H9 (cell line): ENCODE measurements at regions not wholly inside any gene's neighbourhood (a gene's known extent, or its start where the extent isn't known, plus 50 kb on each side); places are given as distances from the start of the nearest gene placed in this dataset.

ENCODE experiments used
- DNase-seq: peaks from one replicate; pipeline ENCODE4 v3.0.0-alpha.2; 2017
- H2AFZ ChIP-seq: one replicate; pipeline ENCODE4 v1.6.1; 2013; ENCODE audit warnings: mild to moderate bottlenecking, low read length, control low read depth, moderate library complexity
- H2AK5ac ChIP-seq: 2 replicates; pipeline ENCODE4 v1.6.1; 2013; ENCODE audit warnings: low read length, control low read depth, mixed read lengths; ENCODE audit not compliant: insufficient read length
- H2BK120ac ChIP-seq: one replicate; pipeline ENCODE4 v1.6.1; 2013; ENCODE audit warnings: low read depth, mild to moderate bottlenecking, low read length, control low read depth, inconsistent platforms; ENCODE audit not compliant: poor library complexity, severe bottlenecking
- H2BK12ac ChIP-seq: 2 replicates; pipeline ENCODE4 v1.6.1; 2013; ENCODE audit warnings: low read length, control low read depth, mixed read lengths, low read depth; ENCODE audit not compliant: insufficient read length
- H2BK15ac ChIP-seq: 2 replicates; pipeline ENCODE4 v1.6.1; 2013; ENCODE audit warnings: low read depth, low read length, control low read depth
- H2BK20ac ChIP-seq: one replicate; pipeline ENCODE4 v1.6.1; 2013; ENCODE audit warnings: low read depth, mild to moderate bottlenecking, low read length, control low read depth, inconsistent platforms; ENCODE audit not compliant: poor library complexity, severe bottlenecking
- H2BK5ac ChIP-seq: 2 replicates; pipeline ENCODE4 v1.6.1; 2013; ENCODE audit warnings: low read length, control low read depth, mixed read lengths; ENCODE audit not compliant: insufficient read length
- H3K14ac ChIP-seq: 2 replicates; pipeline ENCODE4 v1.6.1; 2013; ENCODE audit warnings: low read length, control low read depth; ENCODE audit not compliant: insufficient read depth
- H3K18ac ChIP-seq: 2 replicates; pipeline ENCODE4 v1.6.1; 2013; ENCODE audit warnings: low read depth, mild to moderate bottlenecking, mixed read lengths, low read length, control low read depth; ENCODE audit not compliant: insufficient read length
- H3K23ac ChIP-seq: 2 replicates; pipeline ENCODE4 v1.6.1; 2013; ENCODE audit warnings: low read length, control low read depth, mixed read lengths, low read depth; ENCODE audit not compliant: insufficient read length
- H3K23me2 ChIP-seq: 2 replicates; pipeline ENCODE4 v1.6.1; 2013; ENCODE audit warnings: low read depth, mild to moderate bottlenecking, mixed read lengths, low read length, control low read depth; ENCODE audit not compliant: insufficient read length, poor library complexity, severe bottlenecking
- H3K27ac ChIP-seq: 2 replicates; pipeline ENCODE4 v1.5.1; 2013; ENCODE audit warnings: low read length, control low read depth, mixed read lengths, low read depth; ENCODE audit not compliant: insufficient read length
- H3K27me3 ChIP-seq: 2 replicates; pipeline ENCODE4 v1.6.1; 2013; ENCODE audit warnings: low read length, control low read depth, inconsistent platforms; ENCODE audit not compliant: insufficient read depth
- H3K4ac ChIP-seq: 2 replicates; pipeline ENCODE4 v1.6.1; 2013; ENCODE audit warnings: low read depth, mild to moderate bottlenecking, control low read depth, inconsistent platforms, low read length, moderate library complexity
- H3K4me1 ChIP-seq: 2 replicates; pipeline ENCODE4 v1.6.1; 2013; ENCODE audit warnings: low read length, control low read depth, inconsistent platforms; ENCODE audit not compliant: insufficient read depth
- H3K4me2 ChIP-seq: 2 replicates; pipeline ENCODE4 v1.6.1; 2013; ENCODE audit warnings: low read length, control low read depth, mixed read lengths; ENCODE audit not compliant: insufficient read length, insufficient read depth
- H3K56ac ChIP-seq: 2 replicates; pipeline ENCODE4 v1.6.1; 2013; ENCODE audit warnings: low read depth, mild to moderate bottlenecking, mixed read lengths, low read length, control low read depth; ENCODE audit not compliant: insufficient read length
- H3K79me1 ChIP-seq: 2 replicates; pipeline ENCODE4 v1.6.1; 2013; ENCODE audit warnings: low read depth, mild to moderate bottlenecking, moderate library complexity, low read length, control low read depth, inconsistent platforms; ENCODE audit not compliant: insufficient read depth, poor library complexity, severe bottlenecking
- H3K79me2 ChIP-seq: 2 replicates; pipeline ENCODE4 v1.6.1; 2013; ENCODE audit warnings: low read length, control low read depth, inconsistent platforms; ENCODE audit not compliant: insufficient read depth
- H3K9ac ChIP-seq: 2 replicates; pipeline ENCODE4 v1.6.1; 2013; ENCODE audit warnings: low read length, control low read depth, mixed read lengths; ENCODE audit not compliant: insufficient read length; ENCODE audit errors: extremely low read depth
- H3K9me3 ChIP-seq: one replicate; pipeline ENCODE4 v1.6.1; 2013; ENCODE audit warnings: low read depth, low read length, inconsistent platforms; ENCODE audit not compliant: control insufficient read depth
- H3T11ph ChIP-seq: one replicate; pipeline ENCODE4 v1.6.1; 2013; ENCODE audit warnings: mild to moderate bottlenecking, low read length, control low read depth, inconsistent platforms
- H4K20me1 ChIP-seq: one replicate; pipeline ENCODE4 v1.6.1; 2013; ENCODE audit not compliant: control insufficient read depth, insufficient read length, insufficient read depth
- H4K5ac ChIP-seq: 2 replicates; pipeline ENCODE4 v1.6.1; 2013; ENCODE audit warnings: low read depth, mild to moderate bottlenecking, mixed read lengths, low read length, control low read depth; ENCODE audit not compliant: insufficient read length
- H4K8ac ChIP-seq: replicated peaks from 2 replicates; pipeline ENCODE4 v1.6.1; 2013; ENCODE audit warnings: low read length, control low read depth, mixed read lengths, low read depth; ENCODE audit not compliant: insufficient read length
- H4K91ac ChIP-seq: 2 replicates; pipeline ENCODE4 v1.6.1; 2013; ENCODE audit warnings: low read depth, mild to moderate bottlenecking, moderate library complexity, mixed read lengths, low read length, control low read depth; ENCODE audit not compliant: insufficient read length
- H3K27ac Mint-ChIP-seq, 3 experiments: 2 replicates in 2 of 3; 3 replicates in 1 of 3; pipeline ENCODE4 v1.8.0; 2020 to 2021; ENCODE audit warnings: mixed read lengths in 3 of 3, mild to moderate bottlenecking in 1 of 3, moderate library complexity in 1 of 3
- H3K27me3 Mint-ChIP-seq: 2 replicates; pipeline ENCODE4 v1.8.0; 2021; ENCODE audit warnings: low read depth, mild to moderate bottlenecking, moderate library complexity, mixed read lengths
- H3K36me3 Mint-ChIP-seq, 3 experiments: 2 replicates in 2 of 3; 3 replicates in 1 of 3; pipeline ENCODE4 v1.8.0; 2020 to 2021; ENCODE audit warnings: low read depth in 3 of 3, mixed read lengths in 3 of 3; ENCODE audit not compliant: insufficient read depth in 1 of 3
- H3K4me1 Mint-ChIP-seq, 2 experiments: 2 replicates each; pipeline ENCODE4 v1.8.0; 2020; ENCODE audit warnings: mixed read lengths in 2 of 2
- H3K4me3 Mint-ChIP-seq, 2 experiments: 2 replicates in 1 of 2; 3 replicates in 1 of 2; pipeline ENCODE4 v1.8.0; 2020 to 2021; ENCODE audit warnings: mild to moderate bottlenecking in 2 of 2, mixed read lengths in 2 of 2, moderate library complexity in 1 of 2
- H3K9me3 Mint-ChIP-seq, 2 experiments: 2 replicates in 1 of 2; 3 replicates in 1 of 2; pipeline ENCODE4 v1.8.0; 2020; ENCODE audit warnings: mild to moderate bottlenecking in 2 of 2, mixed read lengths in 2 of 2, moderate library complexity in 1 of 2
- CTCF ChIP-seq: fragments of 200-600 bp; sonication (generic); conservative IDR thresholded peaks from 3 replicates; pipeline ENCODE4 v1.8.0; 2021; ENCODE audit warnings: antibody characterized with exemption, mild to moderate bottlenecking
- WGBS: extraction: QIAGEN DNeasy Blood & Tissue Kit; methylation state at CpG from one replicate; pipeline ENCODE4 v1.1.7; 2013; ENCODE audit warnings: missing lambda C conversion rate, low lambda C conversion rate, mixed read lengths; ENCODE audit not compliant: insufficient read length; ENCODE audit errors: extremely low coverage; 5-methylcytosine and 5-hydroxymethylcytosine counted together

DNA sequence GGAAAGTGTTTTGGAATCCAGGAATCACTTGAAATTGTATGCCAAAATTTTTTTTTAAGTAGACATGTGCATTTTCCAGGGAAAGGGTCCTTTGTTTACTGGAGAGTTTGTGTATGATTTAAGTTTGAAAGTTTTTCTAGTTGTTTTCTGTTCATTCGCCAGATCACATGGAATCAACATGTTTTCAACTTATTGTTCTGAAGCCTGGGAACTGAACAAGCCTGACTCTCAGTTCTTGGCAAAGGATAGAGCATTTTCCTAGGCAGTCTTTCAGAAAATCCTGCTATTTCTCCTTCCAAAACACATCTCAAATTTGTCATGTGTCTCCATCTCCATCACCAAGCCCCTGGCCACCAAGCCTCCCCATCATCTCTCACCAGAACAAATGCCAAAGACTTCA lies 374.8 kb downstream of the MAFB start:
- no peak overlapping the region for H3K14ac ChIP-seq
- no peaks in the 10 kb centered on the region for H3K27me3 ChIP-seq
- H3K27ac ChIP-seq = no peak overlapping the region
- H4K91ac ChIP-seq = no peak overlapping the region
- H3K4me2 ChIP-seq = no peak overlapping the region
- H3K79me2 ChIP-seq = no peaks in the 10 kb centered on the region
- H2BK20ac ChIP-seq = no peak overlapping the region
- Mint-ChIP-seq H3K9me3 (no peaks in the 10 kb centered on the region), H3K27ac (no peak overlapping the region), H3K4me1 (peaks cover 7 to 13% of the 10 kb centered on the region in 2 experiments), H3K36me3 (no peaks in the 10 kb centered on the region), H3K4me3 (no peak overlapping the region), H3K27me3 (peaks cover 2% of the 10 kb centered on the region; the same call in 1 of the 2 replicates)
- no peak overlapping the region for H3K56ac ChIP-seq
- H2AK5ac ChIP-seq = no peak overlapping the region
- DNase-seq = no peak
- H3K9me3 ChIP-seq = no peaks in the 10 kb centered on the region
- no peaks in the 10 kb centered on the region for H3K23me2 ChIP-seq
- no peak overlapping the region for H3K18ac ChIP-seq
- H3T11ph ChIP-seq = no peak overlapping the region
- no peak overlapping the region for H3K23ac ChIP-seq
- no peak overlapping the region for H2BK120ac ChIP-seq
- H4K5ac ChIP-seq = no peak overlapping the region
- no peak overlapping the region for H3K9ac ChIP-seq
- no peak overlapping the region for H2BK5ac ChIP-seq
- peaks cover 6% of the 10 kb centered on the region; the same call in 1 of the 2 replicates for H3K4me1 ChIP-seq
- no peak overlapping the region for H2BK15ac ChIP-seq
- no peak overlapping the region for H2BK12ac ChIP-seq
- H4K20me1 ChIP-seq = no peaks in the 10 kb centered on the region
- H3K4ac ChIP-seq = no peak overlapping the region
- no peak for TF ChIP-seq CTCF
- no peak overlapping the region for H2AFZ ChIP-seq
- no peaks in the 10 kb centered on the region for H3K79me1 ChIP-seq
- WGBS = no CpG with 5 or more reads among the region's 1 CpG
- no peak overlapping the region for H4K8ac ChIP-seq
